HK-2 (cell line): ENCODE measurements at regions not wholly inside any gene's neighbourhood (a gene's known extent, or its start where the extent isn't known, plus 50 kb on each side); places are given as distances from the start of the nearest gene placed in this dataset.
"Not testable (repeated sequence)": the region's sequence is repeated elsewhere in the genome, so short reads cannot be mapped to it uniquely, and the experiment has no call there.

ENCODE experiments used
- DNase-seq: peaks from one replicate; pipeline ENCODE4 v3.0.0-alpha.2; 2018; ENCODE audit not compliant: unreplicated experiment

- no peak for DNase-seq
Observed at GRCh38 chr6:112931832-112932231, 584.7 kb downstream of the RFPL4B start.

GRCh38 chr6:112933947-112934346, 586.8 kb downstream of the RFPL4B start:
- no peak for DNase-seq

GRCh38 chr6:112934433-112935327, 587.5 kb downstream of the RFPL4B start:
- no peak for DNase-seq

- no peak for DNase-seq
Observed at GRCh38 chr6:112935402-112936078, 588.4 kb downstream of the RFPL4B start.

- no peak for DNase-seq
Observed at GRCh38 chr6:112936079-112936472, 588.9 kb downstream of the RFPL4B start.

- no peak for DNase-seq
Observed at GRCh38 chr6:112936504-112936903, 589.4 kb downstream of the RFPL4B start.

GRCh38 chr6:112937690-112938089, 590.6 kb downstream of the RFPL4B start:
- not testable (repeated sequence) for DNase-seq

- no peak for DNase-seq
Observed at GRCh38 chr6:112938650-112939049, 591.5 kb downstream of the RFPL4B start.

- no peak for DNase-seq
Observed at GRCh38 chr6:112939563-112939962, 592.4 kb downstream of the RFPL4B start.

GRCh38 chr6:112941613-112942012, 594.5 kb downstream of the RFPL4B start:
- no peak for DNase-seq

GRCh38 chr6:112946051-112946450, 598.9 kb downstream of the RFPL4B start:
- DNase-seq = no peak

GRCh38 chr6:112947507-112947906, 600.4 kb downstream of the RFPL4B start:
- DNase-seq = no peak

- no peak for DNase-seq
Observed at GRCh38 chr6:112951829-112952228, 604.7 kb downstream of the RFPL4B start.

- not testable (repeated sequence) for DNase-seq
Observed at GRCh38 chr6:112955743-112956142, 608.6 kb downstream of the RFPL4B start.

GRCh38 chr6:112956696-112957535, 609.8 kb downstream of the RFPL4B start:
- no peak for DNase-seq

- no peak for DNase-seq
Observed at GRCh38 chr6:112957536-112957916, 610.4 kb downstream of the RFPL4B start.

- not testable (repeated sequence) for DNase-seq
Observed at GRCh38 chr6:112960130-112960529, 613.0 kb downstream of the RFPL4B start.

- no peak for DNase-seq
Observed at GRCh38 chr6:112967974-112968373, 620.8 kb downstream of the RFPL4B start.

- no peak for DNase-seq
Observed at GRCh38 chr6:112971651-112972050, 624.5 kb downstream of the RFPL4B start.

- DNase-seq = not testable (repeated sequence)
Observed at GRCh38 chr6:112974931-112975330, 627.8 kb downstream of the RFPL4B start.

- DNase-seq = not testable (repeated sequence)
Observed at GRCh38 chr6:112976579-112976978, 629.4 kb downstream of the RFPL4B start.

GRCh38 chr6:112979830-112980229, 632.7 kb downstream of the RFPL4B start:
- no peak for DNase-seq
